Fibroblast of lung (primary cell): ENCODE measurements at regions not wholly inside any gene's neighbourhood (a gene's known extent, or its start where the extent isn't known, plus 50 kb on each side); places are given as distances from the start of the nearest gene placed in this dataset.

ENCODE experiments used
- DNase-seq, 2 donors: peaks; one replicate each; pipeline versions ENCODE4 v3.0.0 to v3.0.0-alpha.2; 2010; ENCODE audit warnings: low read depth in 2 of 2
- H2AFZ ChIP-seq: 2 replicates; pipeline ENCODE4 v1.5.1; 2012; ENCODE audit warnings: low read length, control low read depth, inconsistent platforms
- H3K27ac ChIP-seq: 2 replicates; pipeline ENCODE4 v1.5.1; 2011; ENCODE audit warnings: low read length, control low read depth; ENCODE audit not compliant: insufficient read depth
- H3K27me3 ChIP-seq: 2 replicates; pipeline ENCODE4 v1.5.1; 2011; ENCODE audit warnings: mild to moderate bottlenecking, low read length; ENCODE audit not compliant: control insufficient read depth, insufficient read depth
- H3K36me3 ChIP-seq: 2 replicates; pipeline ENCODE4 v1.5.1; 2011; ENCODE audit warnings: low read length; ENCODE audit not compliant: control insufficient read depth, insufficient read depth
- H3K4me1 ChIP-seq: 2 replicates; pipeline ENCODE4 v1.5.1; 2011; ENCODE audit warnings: low read length; ENCODE audit not compliant: control insufficient read depth, insufficient read depth; ENCODE audit errors: extremely low read depth
- H3K4me2 ChIP-seq: 2 replicates; pipeline ENCODE4 v1.5.1; 2011; ENCODE audit warnings: low read length, control low read depth; ENCODE audit not compliant: insufficient read depth; ENCODE audit errors: extremely low read depth
- H3K4me3 ChIP-seq, 4 experiments: fragments of 200-600 bp in 1 of 4; sonication (generic) in 1 of 4; replicated peaks in 1 of 4; 2 replicates each; pipeline ENCODE4 v1.5.1; 2011 to 2016; ENCODE audit warnings: low read length in 4 of 4, low read depth in 3 of 4, mild to moderate bottlenecking in 3 of 4, control low read depth in 2 of 4, inconsistent platforms in 1 of 4, mixed read lengths in 1 of 4; ENCODE audit not compliant: insufficient read depth in 1 of 4; ENCODE audit errors: control extremely low read depth in 1 of 4
- H3K79me2 ChIP-seq: 2 replicates; pipeline ENCODE4 v1.5.1; 2012; ENCODE audit warnings: mild to moderate bottlenecking, low read length, inconsistent platforms; ENCODE audit not compliant: control insufficient read depth, insufficient read depth
- H3K9ac ChIP-seq: 2 replicates; pipeline ENCODE4 v1.5.1; 2011; ENCODE audit warnings: mild to moderate bottlenecking, low read length, control low read depth; ENCODE audit not compliant: insufficient read depth
- H3K9me3 ChIP-seq: 2 replicates; pipeline ENCODE4 v1.5.1; 2012; ENCODE audit warnings: low read depth, low read length; ENCODE audit not compliant: control insufficient read depth, insufficient read depth
- H4K20me1 ChIP-seq: 2 replicates; pipeline ENCODE4 v1.5.1; 2011; ENCODE audit warnings: low read length; ENCODE audit not compliant: control insufficient read depth, insufficient read depth; ENCODE audit errors: extremely low read depth
- EZH2 ChIP-seq: IDR thresholded peaks from 2 replicates; pipeline ENCODE4 v1.5.1; 2012; ENCODE audit warnings: low read length, control low read depth, mild to moderate bottlenecking; ENCODE audit errors: missing control alignments
- TF ChIP-seq, protein P1 (sequence below), 2 donors: IDR thresholded peaks in 1 of 2; conservative IDR thresholded peaks in 1 of 2; 1 replicate in 1 of 2; 2 replicates in 1 of 2; pipeline ENCODE4 v1.5.1; 2011 to 2012; ENCODE audit warnings: low read length in 2 of 2, control low read depth in 1 of 2, inconsistent platforms in 1 of 2, low read depth in 1 of 2, mild to moderate bottlenecking in 1 of 2

DNA sequence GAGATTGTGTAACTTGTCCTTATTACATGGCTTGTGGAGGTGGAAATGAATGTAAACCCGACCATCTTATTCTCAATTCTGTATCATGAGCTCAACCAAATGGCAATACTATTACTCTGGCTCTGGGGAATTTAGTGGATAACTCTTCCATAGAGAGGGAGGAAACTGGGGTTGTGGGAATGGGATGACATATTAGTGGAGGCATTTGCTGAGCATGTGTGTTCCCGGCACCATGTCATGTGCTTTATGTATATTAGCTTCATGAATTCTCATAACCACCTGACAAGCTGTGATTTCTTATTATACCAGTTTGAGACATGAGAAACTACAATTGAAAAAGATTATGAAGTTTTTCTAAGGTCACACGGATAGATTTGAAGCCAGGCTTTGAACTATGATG is 112.8 kb upstream of the TMEFF2 start:
- Histone ChIP-seq H3K9ac (no peak overlapping the region), H3K4me3 (no peak overlapping the region), H3K4me1 (no peaks in the 10 kb centered on the region), H3K36me3 (no peaks in the 10 kb centered on the region), H3K9me3 (no peaks in the 10 kb centered on the region), H3K4me2 (no peak overlapping the region), H4K20me1 (no peaks in the 10 kb centered on the region), H3K79me2 (no peaks in the 10 kb centered on the region), H3K27ac (no peak overlapping the region), H3K27me3 (no peaks in the 10 kb centered on the region), H2AFZ (no peak overlapping the region)
- peak in 1 of 2 donors; percentile 36 for DNase-seq
- TF ChIP-seq, protein P1, sequence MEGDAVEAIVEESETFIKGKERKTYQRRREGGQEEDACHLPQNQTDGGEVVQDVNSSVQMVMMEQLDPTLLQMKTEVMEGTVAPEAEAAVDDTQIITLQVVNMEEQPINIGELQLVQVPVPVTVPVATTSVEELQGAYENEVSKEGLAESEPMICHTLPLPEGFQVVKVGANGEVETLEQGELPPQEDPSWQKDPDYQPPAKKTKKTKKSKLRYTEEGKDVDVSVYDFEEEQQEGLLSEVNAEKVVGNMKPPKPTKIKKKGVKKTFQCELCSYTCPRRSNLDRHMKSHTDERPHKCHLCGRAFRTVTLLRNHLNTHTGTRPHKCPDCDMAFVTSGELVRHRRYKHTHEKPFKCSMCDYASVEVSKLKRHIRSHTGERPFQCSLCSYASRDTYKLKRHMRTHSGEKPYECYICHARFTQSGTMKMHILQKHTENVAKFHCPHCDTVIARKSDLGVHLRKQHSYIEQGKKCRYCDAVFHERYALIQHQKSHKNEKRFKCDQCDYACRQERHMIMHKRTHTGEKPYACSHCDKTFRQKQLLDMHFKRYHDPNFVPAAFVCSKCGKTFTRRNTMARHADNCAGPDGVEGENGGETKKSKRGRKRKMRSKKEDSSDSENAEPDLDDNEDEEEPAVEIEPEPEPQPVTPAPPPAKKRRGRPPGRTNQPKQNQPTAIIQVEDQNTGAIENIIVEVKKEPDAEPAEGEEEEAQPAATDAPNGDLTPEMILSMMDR (conservative IDR thresholded peaks at IDR 0.05 in 1 of 2, IDR thresholded peaks at IDR 0.05 in 1 of 2; ENCODE audit: low read depth in 1 of 2, low read length in 2 of 2) = no peak
- no peak for TF ChIP-seq EZH2

DNA sequence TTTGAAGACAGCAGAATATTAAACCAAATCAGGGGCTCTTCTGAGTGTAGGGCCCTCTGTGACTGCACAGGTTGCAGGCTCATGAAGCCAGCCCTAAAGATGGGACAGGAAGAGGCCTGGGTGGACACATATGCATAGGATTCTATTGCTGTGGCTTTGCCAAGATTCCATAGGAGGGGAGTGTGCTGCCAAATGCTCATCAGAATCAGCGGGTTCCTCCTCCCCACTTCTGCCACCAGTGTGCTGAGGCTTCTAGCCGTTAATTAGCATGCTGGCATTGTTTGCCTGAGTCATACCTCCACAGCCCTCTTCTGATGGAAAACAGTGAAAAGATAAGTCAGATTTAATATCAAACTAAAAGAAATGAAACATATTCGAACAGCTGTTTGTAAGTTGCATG is 103.9 kb upstream of the TMEFF2 start:
- H3K9ac ChIP-seq = no peak overlapping the region
- H4K20me1 ChIP-seq = no peaks in the 10 kb centered on the region
- no peaks in the 10 kb centered on the region for H3K27me3 ChIP-seq
- no peak overlapping the region for H3K4me3 ChIP-seq
- no peak overlapping the region for H3K4me2 ChIP-seq
- peak in 1 of 2 donors; percentile 3 for DNase-seq
- H3K79me2 ChIP-seq = no peaks in the 10 kb centered on the region
- H3K4me1 ChIP-seq = no peaks in the 10 kb centered on the region
- TF ChIP-seq EZH2 = no peak
- TF ChIP-seq, protein P1 (conservative IDR thresholded peaks at IDR 0.05 in 1 of 2, IDR thresholded peaks at IDR 0.05 in 1 of 2; ENCODE audit: low read depth in 1 of 2, low read length in 2 of 2) = no peak
- no peak overlapping the region for H2AFZ ChIP-seq
- H3K9me3 ChIP-seq = no peaks in the 10 kb centered on the region
- H3K27ac ChIP-seq = no peak overlapping the region
- H3K36me3 ChIP-seq = no peaks in the 10 kb centered on the region

DNA sequence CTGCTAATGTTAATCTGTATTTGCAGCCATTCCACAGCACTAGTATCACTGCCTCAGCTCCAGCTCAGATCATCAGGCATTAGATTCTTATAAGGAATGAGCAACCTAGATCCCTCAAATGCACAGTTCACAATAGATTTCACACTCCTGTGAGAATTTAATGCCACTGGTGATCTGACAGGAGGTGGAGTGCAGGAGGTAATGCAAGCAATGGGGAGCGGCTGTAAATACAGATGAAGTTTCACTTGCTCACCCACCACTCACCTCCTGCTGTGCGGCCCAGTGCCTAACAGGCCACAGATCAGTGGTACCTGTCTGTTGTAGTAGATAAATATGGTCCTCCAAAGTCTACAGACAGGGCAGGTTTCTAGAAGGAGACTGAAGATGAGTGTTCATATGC is 97.7 kb upstream of the TMEFF2 start:
- Histone ChIP-seq H2AFZ (no peak overlapping the region), H3K9ac (no peak overlapping the region), H3K27me3 (no peaks in the 10 kb centered on the region), H4K20me1 (no peaks in the 10 kb centered on the region), H3K4me2 (no peak overlapping the region), H3K4me1 (no peaks in the 10 kb centered on the region), H3K36me3 (no peaks in the 10 kb centered on the region), H3K9me3 (no peaks in the 10 kb centered on the region), H3K79me2 (no peaks in the 10 kb centered on the region), H3K27ac (no peak overlapping the region), H3K4me3 (no peak overlapping the region)
- DNase-seq = no peak
- TF ChIP-seq, protein P1 (conservative IDR thresholded peaks at IDR 0.05 in 1 of 2, IDR thresholded peaks at IDR 0.05 in 1 of 2; ENCODE audit: low read depth in 1 of 2, low read length in 2 of 2) = no peak
- no peak for TF ChIP-seq EZH2
